ENCODE measurements at regions not wholly inside any gene's neighbourhood (a gene's known extent, or its start where the extent isn't known, plus 50 kb on each side); places are given as distances from the start of the nearest gene placed in this dataset.

DNA sequence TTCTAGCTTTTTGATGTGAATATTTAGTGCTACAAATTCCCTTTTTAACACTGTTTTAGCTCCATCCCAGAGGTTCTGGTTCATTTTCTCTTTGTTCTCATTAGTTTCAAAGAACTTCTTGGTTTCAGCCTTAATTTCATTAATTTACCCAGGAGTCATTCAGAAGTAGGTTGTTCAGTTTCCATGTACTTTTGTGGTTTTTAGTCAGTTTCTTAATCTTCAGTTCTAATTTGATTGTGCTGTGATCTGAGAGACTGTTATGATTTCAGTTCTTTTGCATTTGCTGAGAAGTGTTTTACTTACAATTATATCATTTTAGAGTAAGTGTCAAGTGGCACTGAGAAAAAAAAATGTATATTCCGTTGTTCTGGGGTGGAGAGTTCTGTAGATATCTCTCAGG is 240.1 kb upstream of the RASA1 start:
- H3K27me3 ChIP-seq (ENCODE audit: insufficient read depth, low read length): no peaks in the 10 kb centered on the region
- no peak overlapping the region for H2AFZ ChIP-seq (ENCODE audit: low read length)
- H3K9me3 ChIP-seq (ENCODE audit: low read length): no peaks in the 10 kb centered on the region
- H3K36me3 ChIP-seq (ENCODE audit: insufficient read depth, low read length): no peaks in the 10 kb centered on the region
- no peak overlapping the region for H3K4me3 ChIP-seq (ENCODE audit: low read depth, low read length, poor library complexity, severe bottlenecking)
- H4K20me1 ChIP-seq (ENCODE audit: insufficient read depth, low read length): no peaks in the 10 kb centered on the region
- H3K9ac ChIP-seq (ENCODE audit: low read length): no peak overlapping the region
- H3K79me2 ChIP-seq (ENCODE audit: insufficient read depth, low read length): no peaks in the 10 kb centered on the region
- H3K4me1 ChIP-seq (ENCODE audit: insufficient read depth, low read length, severe bottlenecking): no peaks in the 10 kb centered on the region
- no peaks in the 10 kb centered on the region for H3F3A ChIP-seq (ENCODE audit: insufficient read depth, low read length)
- no peaks in the 10 kb centered on the region for H3K9me2 ChIP-seq (ENCODE audit: low read depth, low read length)
- TF ChIP-seq EZH2 (IDR thresholded peaks at IDR 0.05; ENCODE audit: borderline replicate concordance, low read length): no peak
- TF ChIP-seq, protein P1, sequence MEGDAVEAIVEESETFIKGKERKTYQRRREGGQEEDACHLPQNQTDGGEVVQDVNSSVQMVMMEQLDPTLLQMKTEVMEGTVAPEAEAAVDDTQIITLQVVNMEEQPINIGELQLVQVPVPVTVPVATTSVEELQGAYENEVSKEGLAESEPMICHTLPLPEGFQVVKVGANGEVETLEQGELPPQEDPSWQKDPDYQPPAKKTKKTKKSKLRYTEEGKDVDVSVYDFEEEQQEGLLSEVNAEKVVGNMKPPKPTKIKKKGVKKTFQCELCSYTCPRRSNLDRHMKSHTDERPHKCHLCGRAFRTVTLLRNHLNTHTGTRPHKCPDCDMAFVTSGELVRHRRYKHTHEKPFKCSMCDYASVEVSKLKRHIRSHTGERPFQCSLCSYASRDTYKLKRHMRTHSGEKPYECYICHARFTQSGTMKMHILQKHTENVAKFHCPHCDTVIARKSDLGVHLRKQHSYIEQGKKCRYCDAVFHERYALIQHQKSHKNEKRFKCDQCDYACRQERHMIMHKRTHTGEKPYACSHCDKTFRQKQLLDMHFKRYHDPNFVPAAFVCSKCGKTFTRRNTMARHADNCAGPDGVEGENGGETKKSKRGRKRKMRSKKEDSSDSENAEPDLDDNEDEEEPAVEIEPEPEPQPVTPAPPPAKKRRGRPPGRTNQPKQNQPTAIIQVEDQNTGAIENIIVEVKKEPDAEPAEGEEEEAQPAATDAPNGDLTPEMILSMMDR (IDR thresholded peaks at IDR 0.05; ENCODE audit: low read length): no peak
- no peak overlapping the region for H3K4me2 ChIP-seq (ENCODE audit: low read length)
- no peak overlapping the region for H3K27ac ChIP-seq (ENCODE audit: low read depth, low read length, poor library complexity, severe bottlenecking)

DNA sequence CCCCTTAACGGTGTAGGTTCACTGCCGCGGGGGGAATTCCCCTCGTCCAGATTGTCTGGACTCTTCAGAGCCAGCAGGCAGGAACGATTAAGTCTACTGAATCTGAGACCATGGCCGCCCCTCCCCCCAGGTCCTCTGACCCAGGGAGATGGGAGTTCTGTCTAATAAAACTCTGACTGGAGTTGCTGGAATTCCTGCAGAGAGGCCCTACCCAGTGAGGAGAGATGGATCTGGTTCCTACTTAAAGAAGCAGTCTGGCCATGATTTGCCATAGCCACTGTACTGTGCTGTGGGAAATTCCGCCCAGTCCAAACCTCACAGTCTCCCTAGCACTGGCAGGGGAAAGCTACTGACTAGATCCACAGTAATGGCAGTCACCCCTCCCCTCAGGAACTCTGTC is 237.7 kb upstream of the RASA1 start:
- Histone ChIP-seq H3K4me1 (ENCODE audit: insufficient read depth, low read length, severe bottlenecking) (no peaks in the 10 kb centered on the region), H3F3A (ENCODE audit: insufficient read depth, low read length) (no peaks in the 10 kb centered on the region), H3K36me3 (ENCODE audit: insufficient read depth, low read length) (no peaks in the 10 kb centered on the region), H3K9me3 (ENCODE audit: low read length) (no peaks in the 10 kb centered on the region), H3K9ac (ENCODE audit: low read length) (no peak overlapping the region), H3K27ac (ENCODE audit: low read depth, low read length, poor library complexity, severe bottlenecking) (no peak overlapping the region), H3K79me2 (ENCODE audit: insufficient read depth, low read length) (no peaks in the 10 kb centered on the region), H3K4me2 (ENCODE audit: low read length) (no peak overlapping the region), H3K27me3 (ENCODE audit: insufficient read depth, low read length) (no peaks in the 10 kb centered on the region), H4K20me1 (ENCODE audit: insufficient read depth, low read length) (no peaks in the 10 kb centered on the region), H3K9me2 (ENCODE audit: low read depth, low read length) (no peaks in the 10 kb centered on the region), H3K4me3 (ENCODE audit: low read depth, low read length, poor library complexity, severe bottlenecking) (no peak overlapping the region), H2AFZ (ENCODE audit: low read length) (no peak overlapping the region)
- TF ChIP-seq EZH2 (IDR thresholded peaks at IDR 0.05; ENCODE audit: borderline replicate concordance, low read length): no peak
- TF ChIP-seq, protein P1 (IDR thresholded peaks at IDR 0.05; ENCODE audit: low read length): no peak

DNA sequence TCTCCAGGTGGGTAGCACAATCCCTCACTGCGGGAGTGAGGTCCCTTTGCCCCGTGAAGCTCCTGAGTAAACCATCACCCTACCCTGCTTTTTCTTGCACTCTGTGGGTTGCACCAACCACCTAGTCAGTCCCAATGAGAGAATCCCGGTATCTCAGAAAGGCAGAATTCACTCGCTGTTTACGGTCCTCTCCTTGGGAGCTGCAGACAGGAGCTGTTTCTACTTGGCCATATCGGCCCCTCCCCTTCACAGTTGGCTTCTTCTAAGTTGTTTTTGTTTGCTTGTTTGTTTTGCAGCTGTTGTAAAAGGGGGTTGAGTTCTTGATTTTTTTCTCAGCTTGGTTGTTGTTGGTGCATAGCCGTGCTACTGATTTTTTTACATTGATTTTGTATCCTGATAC is 237.0 kb upstream of the RASA1 start:
- Histone ChIP-seq H3K4me2 (ENCODE audit: low read length) (no peak overlapping the region), H3K9me3 (ENCODE audit: low read length) (no peaks in the 10 kb centered on the region), H2AFZ (ENCODE audit: low read length) (no peak overlapping the region), H3K27me3 (ENCODE audit: insufficient read depth, low read length) (no peaks in the 10 kb centered on the region), H3K4me1 (ENCODE audit: insufficient read depth, low read length, severe bottlenecking) (no peaks in the 10 kb centered on the region), H3K36me3 (ENCODE audit: insufficient read depth, low read length) (no peaks in the 10 kb centered on the region), H3K79me2 (ENCODE audit: insufficient read depth, low read length) (no peaks in the 10 kb centered on the region), H3K4me3 (ENCODE audit: low read depth, low read length, poor library complexity, severe bottlenecking) (no peak overlapping the region), H3K27ac (ENCODE audit: low read depth, low read length, poor library complexity, severe bottlenecking) (no peak overlapping the region), H3K9ac (ENCODE audit: low read length) (no peak overlapping the region), H3F3A (ENCODE audit: insufficient read depth, low read length) (no peaks in the 10 kb centered on the region), H3K9me2 (ENCODE audit: low read depth, low read length) (no peaks in the 10 kb centered on the region), H4K20me1 (ENCODE audit: insufficient read depth, low read length) (no peaks in the 10 kb centered on the region)
- TF ChIP-seq, protein P1 (IDR thresholded peaks at IDR 0.05; ENCODE audit: low read length): no peak
- no peak for TF ChIP-seq EZH2 (IDR thresholded peaks at IDR 0.05; ENCODE audit: borderline replicate concordance, low read length)
